NCI-H2227 treated with DMSO at 0.1 percent for 48 hours (cell line): ENCODE measurements at regions not wholly inside any gene's neighbourhood (a gene's known extent, or its start where the extent isn't known, plus 50 kb on each side); places are given as distances from the start of the nearest gene placed in this dataset.
"Not testable (repeated sequence)": the region's sequence is repeated elsewhere in the genome, so short reads cannot be mapped to it uniquely, and the experiment has no call there.

Experiments
- DNase-seq: peaks from one replicate; lab custom pipeline; 2025; lab: John Stamatoyannopoulos, UW

GRCh38 chr1:188169971-188170370, 1341.2 kb downstream of the PLA2G4A start:
- DNase-seq: peak; percentile 41

- peak; percentile 78 for DNase-seq
Observed at GRCh38 chr1:188170411-188170810, 1341.7 kb downstream of the PLA2G4A start.

- DNase-seq: peak; percentile 67
Observed at GRCh38 chr1:188170935-188171334, 1342.2 kb downstream of the PLA2G4A start.

- DNase-seq: not testable (repeated sequence)
Observed at GRCh38 chr1:188182063-188182462, 1353.3 kb downstream of the PLA2G4A start.

GRCh38 chr1:188188317-188188716, 1359.6 kb downstream of the PLA2G4A start:
- DNase-seq: no peak

- no peak for DNase-seq
Observed at GRCh38 chr1:188194916-188195315, 1366.2 kb downstream of the PLA2G4A start.

GRCh38 chr1:188218289-188218688, 1389.5 kb downstream of the PLA2G4A start:
- DNase-seq: no peak

GRCh38 chr1:188220051-188220450, 1391.3 kb downstream of the PLA2G4A start:
- no peak for DNase-seq

GRCh38 chr1:188224263-188224662, 1395.5 kb downstream of the PLA2G4A start:
- DNase-seq: no peak

GRCh38 chr1:188225975-188226374, 1397.2 kb downstream of the PLA2G4A start:
- DNase-seq: no peak

GRCh38 chr1:188228623-188229022, 1399.9 kb downstream of the PLA2G4A start:
- no peak for DNase-seq

- no peak for DNase-seq
Observed at GRCh38 chr1:188237573-188238348, 1409.0 kb downstream of the PLA2G4A start.

- DNase-seq: no peak
Observed at GRCh38 chr1:188240772-188241406, 1412.1 kb downstream of the PLA2G4A start.

- no peak for DNase-seq
Observed at GRCh38 chr1:188241629-188242028, 1412.9 kb downstream of the PLA2G4A start.

GRCh38 chr1:188243456-188243855, 1414.7 kb downstream of the PLA2G4A start:
- no peak for DNase-seq

- DNase-seq: no peak
Observed at GRCh38 chr1:188244681-188245080, 1415.9 kb downstream of the PLA2G4A start.

- no peak for DNase-seq
Observed at GRCh38 chr1:188247255-188247654, 1418.5 kb downstream of the PLA2G4A start.

GRCh38 chr1:188249811-188250210, 1421.1 kb downstream of the PLA2G4A start:
- no peak for DNase-seq

- no peak for DNase-seq
Observed at GRCh38 chr1:188251036-188251435, 1422.3 kb downstream of the PLA2G4A start.

GRCh38 chr1:188261849-188262248, 1433.1 kb downstream of the PLA2G4A start:
- no peak for DNase-seq

GRCh38 chr1:188269956-188270355, 1441.2 kb downstream of the PLA2G4A start:
- no peak for DNase-seq

GRCh38 chr1:188270497-188270896, 1441.7 kb downstream of the PLA2G4A start:
- DNase-seq: no peak

- DNase-seq: no peak
Observed at GRCh38 chr1:188277771-188278170, 1449.0 kb downstream of the PLA2G4A start.

- no peak for DNase-seq
Observed at GRCh38 chr1:188281921-188282320, 1453.2 kb downstream of the PLA2G4A start.
